Left renal cortex interstitium (tissue), 4 donors: ENCODE measurements at regions not wholly inside any gene's neighbourhood (a gene's known extent, or its start where the extent isn't known, plus 50 kb on each side); places are given as distances from the start of the nearest gene placed in this dataset.
"Not testable (repeated sequence)": the region's sequence is repeated elsewhere in the genome, so short reads cannot be mapped to it uniquely, and the experiment has no call there.

ENCODE experiments used
- DNase-seq, 4 donors: peaks; one replicate each; pipeline ENCODE4 v3.0.0-alpha.2; 2013; ENCODE audit warnings: low read depth in 4 of 4, low spot score in 2 of 4, missing footprints in 1 of 4

- no peak for DNase-seq
Measured at GRCh38 chr4:36587909-36588472, 306.6 kb downstream of the DTHD1 start.

DNA sequence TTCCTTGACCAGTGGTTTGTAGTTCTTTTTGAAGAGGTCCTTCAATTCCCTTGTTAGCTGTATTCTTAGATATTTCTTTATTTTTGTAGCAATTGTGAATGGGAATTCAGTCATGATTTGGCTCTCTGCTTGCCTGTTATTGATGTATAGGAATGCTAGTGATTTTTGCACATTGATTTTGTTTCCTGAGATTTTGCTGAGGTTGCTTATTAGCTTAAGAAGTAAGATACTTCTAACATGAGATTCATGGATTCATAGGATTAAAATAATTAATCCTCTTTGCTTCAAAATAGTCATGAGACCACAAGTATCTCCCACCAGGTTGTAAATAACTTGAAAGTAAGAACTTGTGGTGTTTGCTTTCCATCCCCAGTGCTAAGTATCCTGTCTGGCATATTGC is 308.9 kb downstream of the DTHD1 start:
- no peak for DNase-seq

GRCh38 chr4:36601864-36602495 is 320.6 kb downstream of the DTHD1 start:
- no peak for DNase-seq

GRCh38 chr4:36609661-36610060 is 328.2 kb downstream of the DTHD1 start:
- no peak for DNase-seq

- no peak for DNase-seq
Measured at GRCh38 chr4:36610628-36611027, 329.2 kb downstream of the DTHD1 start.

DNA sequence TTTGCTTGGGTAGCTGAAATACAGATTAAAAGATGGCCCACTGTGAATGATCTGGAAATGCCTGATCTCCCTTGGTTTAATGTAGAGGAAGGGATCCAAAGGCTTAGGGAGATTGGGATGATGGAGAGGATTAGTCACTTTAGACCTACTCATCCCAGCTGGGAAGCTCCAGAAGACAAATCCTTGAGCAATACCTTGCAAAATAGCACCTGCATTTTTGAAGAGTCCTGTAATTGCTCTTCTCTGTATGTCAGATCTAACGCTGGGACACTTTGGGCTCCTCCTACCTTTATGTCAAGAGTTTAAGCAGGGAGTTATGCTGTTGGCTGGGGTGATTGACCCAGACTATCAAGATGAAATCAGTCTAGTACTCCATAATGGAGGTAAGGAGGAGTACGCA is 331.7 kb downstream of the DTHD1 start:
- not testable (repeated sequence) for DNase-seq

- no peak for DNase-seq
Measured at GRCh38 chr4:36614011-36614410, 332.6 kb downstream of the DTHD1 start.

DNA sequence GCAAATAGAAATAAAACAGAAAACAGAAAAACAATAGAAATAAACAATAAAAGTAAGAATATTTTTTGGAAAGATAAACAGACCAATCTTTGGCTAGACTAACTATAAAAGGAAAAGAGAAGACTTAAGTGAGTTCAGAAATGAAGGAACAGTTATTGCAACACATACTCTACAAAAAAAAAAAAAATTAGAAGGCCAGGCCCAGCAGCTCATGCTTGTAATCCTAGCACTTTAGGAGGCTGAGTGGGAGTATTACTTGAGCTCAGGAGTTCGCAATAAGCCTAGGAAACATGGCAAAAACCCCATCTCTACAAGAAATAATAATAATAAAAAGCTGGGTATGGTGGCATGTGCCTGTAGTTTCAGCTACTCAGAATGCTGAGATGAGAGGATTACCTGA is 336.7 kb downstream of the DTHD1 start:
- DNase-seq, result no peak

- no peak for DNase-seq
Measured at GRCh38 chr4:36624030-36624429, 342.6 kb downstream of the DTHD1 start.

- DNase-seq, result no peak
Measured at GRCh38 chr4:36638273-36638811, 356.9 kb downstream of the DTHD1 start.

GRCh38 chr4:36640876-36641275 is 359.5 kb downstream of the DTHD1 start:
- DNase-seq, result no peak

GRCh38 chr4:36651253-36651652 is 369.8 kb downstream of the DTHD1 start:
- no peak for DNase-seq

DNA sequence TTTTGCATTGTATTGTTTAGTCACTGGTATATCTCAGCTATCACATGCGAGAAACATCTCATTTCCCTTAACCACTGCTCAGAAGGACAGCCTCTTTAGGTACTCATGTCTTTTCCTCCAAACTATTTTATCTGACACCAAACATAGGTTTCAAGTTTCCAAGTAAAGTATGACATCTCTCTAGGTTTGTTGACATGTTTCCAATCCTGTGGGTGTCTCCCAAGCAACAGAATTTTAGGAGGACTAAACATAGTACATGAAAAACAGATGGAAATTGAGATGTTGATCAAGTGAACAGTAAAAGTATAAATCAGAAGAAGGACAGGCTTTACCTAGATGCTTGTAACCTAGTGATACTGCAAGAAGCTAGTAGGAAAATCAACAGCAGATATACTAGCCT is 371.4 kb downstream of the DTHD1 start:
- DNase-seq, result no peak

DNA sequence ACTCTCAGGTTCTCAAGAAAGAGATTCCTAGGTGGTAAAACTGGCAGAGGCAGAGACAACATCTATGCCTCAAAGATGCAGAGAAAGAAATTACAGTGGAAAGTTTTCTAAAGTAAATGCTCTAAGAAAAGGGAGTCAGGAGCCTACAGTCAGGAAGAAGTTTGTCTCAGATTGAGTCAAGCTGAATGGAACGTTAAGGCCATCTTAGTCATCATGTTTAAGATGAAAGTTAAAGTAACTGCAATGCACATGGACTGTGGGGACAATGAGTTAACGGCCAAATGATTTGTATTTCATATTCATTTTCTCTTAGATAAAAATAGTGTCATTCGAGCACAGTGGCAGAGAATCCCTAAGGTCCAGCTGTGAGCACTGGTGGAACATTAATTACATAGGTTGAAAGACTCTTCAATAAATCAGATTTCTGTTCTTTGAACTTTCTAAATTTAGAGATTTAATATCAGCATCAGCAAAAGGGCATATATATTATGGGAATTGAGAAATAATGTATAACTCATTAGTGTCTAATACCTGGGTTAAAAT is 384.6 kb downstream of the DTHD1 start:
- DNase-seq, result no peak

DNA sequence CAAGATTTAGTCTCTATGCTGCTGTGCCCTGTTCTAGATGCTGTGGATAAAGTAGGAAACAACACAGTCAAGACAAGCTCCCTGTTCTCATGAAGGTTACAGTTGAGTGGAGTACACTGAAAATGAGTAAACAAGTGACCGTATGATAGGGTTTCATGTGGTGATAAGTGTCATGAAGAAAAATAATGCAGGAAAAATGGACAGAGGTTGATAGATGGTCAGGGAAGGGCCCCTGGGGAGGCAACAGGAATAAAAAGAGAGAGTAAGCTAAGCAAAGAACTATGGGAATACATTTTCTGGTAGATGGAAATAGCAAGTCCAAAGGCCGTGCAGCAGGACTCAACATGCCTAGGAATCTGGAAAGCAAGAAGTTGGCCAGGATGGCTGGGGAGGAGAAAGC is 394.0 kb downstream of the DTHD1 start:
- no peak for DNase-seq

DNA sequence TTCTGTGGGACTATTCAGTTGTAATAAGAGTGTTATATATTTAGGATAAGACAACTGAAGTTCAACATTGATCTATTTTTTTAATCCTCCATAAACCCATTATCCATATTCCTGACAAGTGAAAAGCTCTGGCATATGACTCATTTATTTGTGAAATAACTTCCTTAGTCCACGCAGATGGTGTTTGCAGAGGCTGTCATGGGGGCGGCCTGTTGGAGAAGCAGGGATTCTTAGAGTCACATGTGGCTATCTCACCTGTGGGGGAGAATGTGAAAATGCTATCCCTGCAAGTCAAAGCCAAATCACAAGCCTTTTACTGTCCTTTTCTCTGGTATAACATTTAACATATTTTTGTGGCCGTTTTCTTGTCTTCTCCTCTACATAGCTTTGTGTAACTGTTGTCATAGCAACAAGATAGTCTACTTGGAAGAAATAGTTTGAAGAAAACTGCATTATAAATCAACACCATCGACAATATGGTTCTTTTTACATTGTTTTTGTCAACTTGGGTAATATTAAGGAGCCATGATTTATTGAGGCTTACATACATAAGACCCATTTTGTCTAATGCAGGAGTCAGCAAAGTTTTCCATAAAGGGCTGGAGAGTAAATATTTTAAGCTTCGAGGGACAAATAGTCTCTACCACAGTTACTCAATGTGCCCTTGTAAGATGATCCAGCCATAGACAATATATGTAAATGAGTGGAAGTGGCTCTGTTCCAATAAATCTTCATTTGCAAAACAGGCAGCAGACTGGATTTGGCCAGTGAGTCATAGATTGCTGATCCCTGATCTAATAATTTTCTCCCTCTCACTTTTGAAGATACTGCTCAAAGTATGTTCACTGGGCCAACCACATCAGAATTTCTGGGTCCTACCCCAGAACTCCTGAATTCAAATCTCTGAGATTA is 395.0 kb downstream of the DTHD1 start:
- no peak for DNase-seq

GRCh38 chr4:36677112-36677511 is 395.7 kb downstream of the DTHD1 start:
- DNase-seq, result no peak

DNA sequence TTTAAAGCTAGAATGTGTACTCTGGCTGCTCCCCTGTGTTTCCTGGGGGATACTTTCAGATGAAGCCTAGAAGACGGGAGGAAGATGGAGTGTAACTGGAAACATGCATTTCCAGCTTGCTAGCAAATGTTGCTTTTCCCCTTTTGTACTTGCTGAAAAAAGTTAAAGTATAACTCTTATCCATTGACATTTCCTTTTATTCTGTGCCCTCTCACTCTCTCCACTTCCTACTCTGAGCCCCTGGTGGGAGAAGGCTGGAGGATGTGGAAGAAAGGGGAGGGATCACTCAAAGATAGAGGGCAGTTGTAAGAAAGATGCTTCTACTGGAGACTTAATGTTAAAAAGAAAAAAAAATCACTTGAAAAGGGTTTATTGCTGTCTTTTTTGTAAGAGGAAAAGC is 396.5 kb downstream of the DTHD1 start:
- no peak for DNase-seq

GRCh38 chr4:36687681-36688080 is 406.3 kb downstream of the DTHD1 start:
- no peak for DNase-seq

DNA sequence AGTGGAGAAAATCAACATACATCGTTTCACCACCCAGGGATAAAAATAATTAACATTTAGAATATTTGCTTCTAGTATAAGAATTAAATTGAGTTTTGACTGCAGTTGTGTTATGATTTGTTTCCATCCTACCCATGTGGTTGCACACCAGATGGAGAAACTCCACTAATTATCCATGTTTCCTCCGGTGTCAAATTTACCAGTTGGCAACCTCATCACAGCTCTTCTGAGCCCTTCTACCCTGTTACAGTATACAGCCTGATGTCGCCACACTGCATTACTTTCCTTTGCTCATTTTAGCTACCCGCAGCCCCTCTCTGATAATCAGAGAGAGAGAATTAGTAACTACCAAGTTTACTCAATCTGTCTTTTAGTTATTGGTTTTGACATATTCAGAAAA is 411.2 kb downstream of the DTHD1 start:
- no peak for DNase-seq

GRCh38 chr4:36702245-36702644 is 420.8 kb downstream of the DTHD1 start:
- no peak for DNase-seq
